Uterus (tissue), 2 donors: ENCODE measurements at regions not wholly inside any gene's neighbourhood (a gene's known extent, or its start where the extent isn't known, plus 50 kb on each side); places are given as distances from the start of the nearest gene placed in this dataset.

ENCODE experiments used
- CTCF ChIP-seq, 4 experiments: fragments of 200-600 bp in 2 of 4; fragments of 450-650 bp in 2 of 4; sonication (generic) in 2 of 4; IDR thresholded peaks; one replicate each; pipeline ENCODE4 v1.5.1; 2016 to 2019; ENCODE audit warnings: antibody characterized with exemption in 4 of 4, mild to moderate bottlenecking in 2 of 4, moderate library complexity in 1 of 4
- POLR2A ChIP-seq, 2 donors: fragments of 450-650 bp; IDR thresholded peaks; one replicate each; pipeline ENCODE4 v1.6.1; 2016; ENCODE audit warnings: antibody characterized with exemption in 2 of 2, mild to moderate bottlenecking in 1 of 2, moderate library complexity in 1 of 2

- no peak for TF ChIP-seq POLR2A (IDR thresholded peaks at IDR 0.05)
- no peak for TF ChIP-seq CTCF (IDR thresholded peaks at IDR 0.05)
Measured at GRCh38 chr13:62129000-62129551, 713.4 kb upstream of the PCDH20 start.
